Stomach (tissue), 8 donors: ENCODE measurements at regions not wholly inside any gene's neighbourhood (a gene's known extent, or its start where the extent isn't known, plus 50 kb on each side); places are given as distances from the start of the nearest gene placed in this dataset.
"Not testable (repeated sequence)": the region's sequence is repeated elsewhere in the genome, so short reads cannot be mapped to it uniquely, and the experiment has no call there.

Experiments
- DNase-seq, 2 donors: peaks; one replicate each; pipeline versions ENCODE4 v3.0.0 to v3.0.0-alpha.2; 2013 to 2019
- H3K27ac ChIP-seq, 5 donors: fragments of 200-600 bp in 4 of 5; sonication (generic) in 4 of 5; one replicate each; pipeline ENCODE4 v1.5.1; 2013 to 2019; ENCODE audit warnings: mild to moderate bottlenecking in 1 of 5, moderate library complexity in 1 of 5
- H3K27me3 ChIP-seq, 3 donors: fragments of 200-600 bp; sonication (generic); one replicate each; pipeline ENCODE4 v1.5.1; 2017 to 2019; ENCODE audit warnings: mixed run types in 1 of 3
- H3K36me3 ChIP-seq, 4 donors: fragments of 200-600 bp; sonication (generic); 1 replicate in 3 of 4; 2 replicates in 1 of 4; pipeline ENCODE4 v1.5.1; 2016 to 2019
- H3K4me1 ChIP-seq, 4 donors: fragments of 200-600 bp; sonication (generic); one replicate each; pipeline ENCODE4 v1.5.1; 2016 to 2019
- H3K4me3 ChIP-seq, 4 donors: fragments of 200-600 bp; sonication (generic) in 3 of 4; one replicate each; pipeline ENCODE4 v1.5.1; 2016 to 2019; ENCODE audit warnings: mild to moderate bottlenecking in 1 of 4
- H3K9me3 ChIP-seq, 4 donors: fragments of 200-600 bp; sonication (generic); one replicate each; pipeline ENCODE4 v1.5.1; 2016 to 2019
- EP300 ChIP-seq: sonication (generic); formaldehyde crosslinking; IDR thresholded peaks from one replicate; pipeline ENCODE4 v1.6.1; 2017; ENCODE audit warnings: antibody characterized with exemption
- POLR2A ChIP-seq, 4 donors: fragments of 450-650 bp; IDR thresholded peaks; one replicate each; pipeline ENCODE4 v1.6.1; 2016; ENCODE audit warnings: antibody characterized with exemption in 4 of 4, control low read depth in 2 of 4, mild to moderate bottlenecking in 1 of 4, moderate library complexity in 1 of 4
- POLR2AphosphoS5 ChIP-seq, 3 donors: sonication (generic); formaldehyde crosslinking; IDR thresholded peaks; one replicate each; pipeline ENCODE4 v1.6.1; 2016; ENCODE audit warnings: antibody characterized with exemption in 3 of 3
- WGBS, 5 donors: extraction: QIAGEN DNeasy Blood & Tissue Kit in 3 of 5; methylation state at CpG; one replicate each; pipeline versions ENCODE4 v1.1.5 to v1.1.7; 2013 to 2018; 5-methylcytosine and 5-hydroxymethylcytosine counted together
- intact Hi-C: fragments of 100-400 bp; cut with DNase I; formaldehyde crosslinking; loops from one replicate; pipeline ENCODE4 v1.15.1; 2023; ENCODE audit warnings: low total_unique reads
- TF ChIP-seq, protein P1 (sequence below), 7 experiments: fragments of 450-650 bp in 4 of 7; fragments of 200-600 bp in 3 of 7; sonication (generic) in 3 of 7; IDR thresholded peaks; one replicate each; pipeline ENCODE4 v1.5.1; 2016 to 2019; ENCODE audit warnings: antibody characterized with exemption in 7 of 7, control low read depth in 2 of 7, mild to moderate bottlenecking in 1 of 7
- donor health status: healthy with polysubstance abuse.
- donor health status: Bipolar disorder and iron deficiency.
- donor health status: healthy.

GRCh38 chr2:208916881-208917280 is 507.0 kb upstream of the MAP2 start:
- Histone ChIP-seq H3K4me1 (no peaks in the 10 kb centered on the region), H3K27ac (no peak overlapping the region), H3K4me3 (no peak overlapping the region), H3K27me3 (no peaks in the 10 kb centered on the region), H3K36me3 (no peaks in the 10 kb centered on the region), H3K9me3 (peaks cover 0 to 7% (median 3%) of the 10 kb centered on the region in 4 donors)
- intact Hi-C loops: no loop called here
- WGBS, 5 donors: 55 to 63% (median 60%) methylated on average over 2 of the region's 2 CpGs
- no peak for DNase-seq
- TF ChIP-seq, protein P1, sequence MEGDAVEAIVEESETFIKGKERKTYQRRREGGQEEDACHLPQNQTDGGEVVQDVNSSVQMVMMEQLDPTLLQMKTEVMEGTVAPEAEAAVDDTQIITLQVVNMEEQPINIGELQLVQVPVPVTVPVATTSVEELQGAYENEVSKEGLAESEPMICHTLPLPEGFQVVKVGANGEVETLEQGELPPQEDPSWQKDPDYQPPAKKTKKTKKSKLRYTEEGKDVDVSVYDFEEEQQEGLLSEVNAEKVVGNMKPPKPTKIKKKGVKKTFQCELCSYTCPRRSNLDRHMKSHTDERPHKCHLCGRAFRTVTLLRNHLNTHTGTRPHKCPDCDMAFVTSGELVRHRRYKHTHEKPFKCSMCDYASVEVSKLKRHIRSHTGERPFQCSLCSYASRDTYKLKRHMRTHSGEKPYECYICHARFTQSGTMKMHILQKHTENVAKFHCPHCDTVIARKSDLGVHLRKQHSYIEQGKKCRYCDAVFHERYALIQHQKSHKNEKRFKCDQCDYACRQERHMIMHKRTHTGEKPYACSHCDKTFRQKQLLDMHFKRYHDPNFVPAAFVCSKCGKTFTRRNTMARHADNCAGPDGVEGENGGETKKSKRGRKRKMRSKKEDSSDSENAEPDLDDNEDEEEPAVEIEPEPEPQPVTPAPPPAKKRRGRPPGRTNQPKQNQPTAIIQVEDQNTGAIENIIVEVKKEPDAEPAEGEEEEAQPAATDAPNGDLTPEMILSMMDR (IDR thresholded peaks at IDR 0.05): no peak
- no peak for TF ChIP-seq EP300
- TF ChIP-seq POLR2AphosphoS5 (IDR thresholded peaks at IDR 0.05): no peak
- no peak for TF ChIP-seq POLR2A (IDR thresholded peaks at IDR 0.05)

- H3K9me3 ChIP-seq: peaks cover 0 to 15% (median 3%) of the 10 kb centered on the region in 4 donors
- H3K4me1 ChIP-seq, intact Hi-C loops, H3K27ac ChIP-seq, H3K27me3 ChIP-seq, H3K36me3 ChIP-seq, H3K4me3 ChIP-seq, DNase-seq: not testable (repeated sequence)
- 90 to 100% (median 95%) methylated on average over 1 of the region's 1 CpG for WGBS, 5 donors
Measured at GRCh38 chr2:208921358-208921757, 502.5 kb upstream of the MAP2 start.

DNA sequence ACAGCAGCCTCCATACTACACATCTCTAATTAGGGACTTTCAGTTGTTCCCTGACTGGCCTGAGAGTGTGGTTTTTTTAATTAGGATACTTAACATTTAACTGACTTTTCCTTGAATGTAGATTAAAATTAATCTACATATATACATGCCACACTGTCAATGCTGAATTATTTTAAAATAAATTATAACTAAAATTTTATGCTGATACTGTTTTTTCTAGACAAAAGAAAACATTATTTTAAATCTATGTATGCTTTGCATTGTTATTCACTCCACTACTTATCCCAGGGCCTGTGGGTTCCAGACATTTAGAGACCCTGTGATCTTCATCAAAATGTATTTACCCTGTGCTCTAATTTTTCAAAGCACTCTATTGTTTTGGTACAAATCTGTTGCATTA is 496.0 kb upstream of the MAP2 start:
- no peaks in the 10 kb centered on the region for H3K36me3 ChIP-seq
- H3K27ac ChIP-seq: no peak overlapping the region
- H3K9me3 ChIP-seq: no peaks in the 10 kb centered on the region
- no peaks in the 10 kb centered on the region for H3K4me1 ChIP-seq
- DNase-seq: no peak
- TF ChIP-seq POLR2AphosphoS5 (IDR thresholded peaks at IDR 0.05) (no peak), POLR2A (IDR thresholded peaks at IDR 0.05) (no peak), EP300 (no peak)
- TF ChIP-seq, protein P1 (IDR thresholded peaks at IDR 0.05): no peak
- intact Hi-C loops: no loop called here
- H3K27me3 ChIP-seq: no peaks in the 10 kb centered on the region
- no peak overlapping the region for H3K4me3 ChIP-seq

- intact Hi-C loops: no loop called here
Measured at GRCh38 chr2:208929139-208929864, 494.5 kb upstream of the MAP2 start.

More at GRCh38 chr2:208929139-208929864, 494.5 kb upstream of the MAP2 start:
- H3K4me1 ChIP-seq: no peaks in the 10 kb centered on the region
- TF ChIP-seq, protein P1 (IDR thresholded peaks at IDR 0.05): no peak
- TF ChIP-seq POLR2AphosphoS5 (IDR thresholded peaks at IDR 0.05) (no peak), POLR2A (IDR thresholded peaks at IDR 0.05) (no peak), EP300 (no peak)
- 65 to 73% (median 72%) methylated on average over 5 of the region's 5 CpGs for WGBS, 5 donors
- H3K27me3 ChIP-seq: no peaks in the 10 kb centered on the region
- no peaks in the 10 kb centered on the region for H3K36me3 ChIP-seq
- H3K27ac ChIP-seq: no peak overlapping the region
- no peak for DNase-seq
- no peak overlapping the region for H3K4me3 ChIP-seq
- H3K9me3 ChIP-seq: no peaks in the 10 kb centered on the region
